Endothelial cell of hepatic sinusoid (primary cell): ENCODE measurements at regions not wholly inside any gene's neighbourhood (a gene's known extent, or its start where the extent isn't known, plus 50 kb on each side); places are given as distances from the start of the nearest gene placed in this dataset.
"Not testable (repeated sequence)": the region's sequence is repeated elsewhere in the genome, so short reads cannot be mapped to it uniquely, and the experiment has no call there.

ENCODE experiments used
- in situ Hi-C: cut with HindIII; loops from 2 replicates; pipeline ENCODE4 v1.10.0; 2017; ENCODE audit warnings: low sequenced_read_pairs

- in situ Hi-C loops = no loop called here
Measured at GRCh38 chr2:128413718-128414341, 95.2 kb upstream of the HS6ST1 start.

GRCh38 chr2:128414351-128414750 is 95.7 kb upstream of the HS6ST1 start:
- in situ Hi-C loops = no loop called here

- in situ Hi-C loops = no loop called here
Measured at GRCh38 chr2:128414946-128415778, 96.5 kb upstream of the HS6ST1 start.

GRCh38 chr2:128415779-128416061 is 97.1 kb upstream of the HS6ST1 start:
- in situ Hi-C loops = no loop called here

- in situ Hi-C loops = no loop called here
Measured at GRCh38 chr2:128416109-128416785, 97.6 kb upstream of the HS6ST1 start.

GRCh38 chr2:128416806-128417205 is 98.1 kb upstream of the HS6ST1 start:
- in situ Hi-C loops = no loop called here

- in situ Hi-C loops = not testable (repeated sequence)
Measured at GRCh38 chr2:128417264-128417663, 98.6 kb upstream of the HS6ST1 start.

- in situ Hi-C loops = no loop called here
Measured at GRCh38 chr2:128420131-128420530, 101.5 kb upstream of the HS6ST1 start.

- in situ Hi-C loops = no loop called here
Measured at GRCh38 chr2:128420776-128421175, 102.1 kb upstream of the HS6ST1 start.

- in situ Hi-C loops = no loop called here
Measured at GRCh38 chr2:128421286-128421685, 102.6 kb upstream of the HS6ST1 start.

GRCh38 chr2:128421861-128422311 is 103.2 kb upstream of the HS6ST1 start:
- in situ Hi-C loops = no loop called here

- in situ Hi-C loops = no loop called here
Measured at GRCh38 chr2:128422571-128422970, 103.9 kb upstream of the HS6ST1 start.

GRCh38 chr2:128423788-128424165 is 105.1 kb upstream of the HS6ST1 start:
- in situ Hi-C loops = no loop called here

GRCh38 chr2:128424406-128425171 is 105.9 kb upstream of the HS6ST1 start:
- in situ Hi-C loops = loop anchor here (5.0 kb wide), 3 partner anchors 47 to 102 kb away; no protein-coding TSS in a partner anchor

- in situ Hi-C loops = loop anchor here (5.0 kb wide), 3 partner anchors 48 to 103 kb away; no protein-coding TSS in a partner anchor
Measured at GRCh38 chr2:128425216-128425615, 106.5 kb upstream of the HS6ST1 start.

- in situ Hi-C loops = loop anchor here (5.0 kb wide), 3 partner anchors 49 to 104 kb away; no protein-coding TSS in a partner anchor
Measured at GRCh38 chr2:128425731-128426620, 107.3 kb upstream of the HS6ST1 start.

- in situ Hi-C loops = loop anchor here (5.0 kb wide), 3 partner anchors 50 to 105 kb away; no protein-coding TSS in a partner anchor
Measured at GRCh38 chr2:128427413-128427755, 108.7 kb upstream of the HS6ST1 start.

GRCh38 chr2:128428415-128428814 is 109.7 kb upstream of the HS6ST1 start:
- in situ Hi-C loops = loop anchor here (5.0 kb wide), 3 partner anchors 51 to 106 kb away; no protein-coding TSS in a partner anchor

- in situ Hi-C loops = no loop called here
Measured at GRCh38 chr2:128432423-128432822, 113.8 kb upstream of the HS6ST1 start.
